T47D (cell line): ENCODE measurements at regions not wholly inside any gene's neighbourhood (a gene's known extent, or its start where the extent isn't known, plus 50 kb on each side); places are given as distances from the start of the nearest gene placed in this dataset.

Experiments used
- DNase-seq, 2 experiments: peaks; one replicate each; pipeline versions ENCODE4 v3.0.0 to v3.0.0-alpha.2; 2011 to 2012; ENCODE audit warnings: low read depth in 1 of 2, low spot score in 1 of 2
- JUND ChIP-seq: IDR thresholded peaks from 2 replicates; pipeline ENCODE4 v1.6.1; 2012; ENCODE audit warnings: low read depth
- in situ Hi-C: cut with HindIII; loops from 2 replicates; pipeline ENCODE4 v1.10.0; 2016; ENCODE audit warnings: low sequenced_read_pairs, low pct_unique_long_range_greater_than_20kb

- in situ Hi-C loops: no loop called here
- peak; percentile 93 to 97 for DNase-seq
- no peak for TF ChIP-seq JUND
Observed at GRCh38 chr21:31559368-31560119, 99.9 kb upstream of the SOD1 start.

GRCh38 chr21:31558962-31559367 is 100.5 kb upstream of the SOD1 start:
- TF ChIP-seq JUND: no peak
- in situ Hi-C loops: no loop called here
- DNase-seq: peak; percentile 97 to 99

- no peak for TF ChIP-seq JUND
- in situ Hi-C loops: no loop called here
- peak in 1 of 2 experiments; percentile 60 for DNase-seq
Observed at GRCh38 chr21:31558189-31558961, 101.1 kb upstream of the SOD1 start.

GRCh38 chr21:31557421-31558188 is 101.9 kb upstream of the SOD1 start:
- no peak for TF ChIP-seq JUND
- in situ Hi-C loops: no loop called here
- DNase-seq: peak in 1 of 2 experiments; percentile 47

DNA sequence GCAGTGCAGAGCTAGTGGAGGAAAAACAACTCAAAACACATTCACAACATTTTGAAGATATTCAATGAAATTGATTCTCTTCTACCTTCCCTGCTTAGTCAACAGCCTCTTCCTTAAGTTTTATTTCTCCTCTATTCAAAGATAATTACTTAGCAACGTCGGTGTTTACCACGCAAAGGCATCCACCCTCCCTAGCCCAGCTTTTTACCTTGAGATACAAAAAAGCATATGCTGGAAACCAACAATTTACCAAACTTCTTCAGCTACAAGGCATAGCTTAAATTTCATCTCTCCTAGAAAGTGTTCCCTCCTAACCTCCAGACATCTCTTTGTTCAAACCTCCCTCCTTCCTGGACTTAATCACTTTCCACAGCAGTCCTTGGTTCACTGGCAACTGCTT is 102.8 kb upstream of the SOD1 start:
- in situ Hi-C loops: no loop called here
- DNase-seq: no peak
- TF ChIP-seq JUND: no peak

DNA sequence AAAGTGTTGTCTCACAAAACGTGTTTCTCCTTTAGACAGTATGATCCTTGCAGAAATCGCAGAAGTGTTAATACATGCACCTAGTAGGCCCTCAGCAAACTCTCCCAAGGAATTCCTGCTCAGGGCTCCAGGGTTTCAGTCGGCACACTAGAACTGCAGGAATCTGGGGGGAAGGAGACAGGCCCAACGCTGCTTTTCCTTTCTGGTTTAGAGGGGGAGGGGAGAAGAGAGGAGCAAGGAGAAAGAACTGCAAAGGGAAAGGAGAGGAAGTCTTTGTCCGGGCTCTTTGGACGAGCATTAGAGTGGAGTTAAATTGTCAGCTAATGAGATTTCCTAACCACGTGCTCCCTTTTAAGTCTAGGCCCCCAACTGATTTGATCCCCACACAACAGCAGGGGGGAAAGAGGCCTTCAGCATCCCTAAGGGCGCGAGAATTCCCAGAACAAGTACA is 103.7 kb upstream of the SOD1 start:
- in situ Hi-C loops: no loop called here
- no peak for TF ChIP-seq JUND
- DNase-seq: no peak

DNA sequence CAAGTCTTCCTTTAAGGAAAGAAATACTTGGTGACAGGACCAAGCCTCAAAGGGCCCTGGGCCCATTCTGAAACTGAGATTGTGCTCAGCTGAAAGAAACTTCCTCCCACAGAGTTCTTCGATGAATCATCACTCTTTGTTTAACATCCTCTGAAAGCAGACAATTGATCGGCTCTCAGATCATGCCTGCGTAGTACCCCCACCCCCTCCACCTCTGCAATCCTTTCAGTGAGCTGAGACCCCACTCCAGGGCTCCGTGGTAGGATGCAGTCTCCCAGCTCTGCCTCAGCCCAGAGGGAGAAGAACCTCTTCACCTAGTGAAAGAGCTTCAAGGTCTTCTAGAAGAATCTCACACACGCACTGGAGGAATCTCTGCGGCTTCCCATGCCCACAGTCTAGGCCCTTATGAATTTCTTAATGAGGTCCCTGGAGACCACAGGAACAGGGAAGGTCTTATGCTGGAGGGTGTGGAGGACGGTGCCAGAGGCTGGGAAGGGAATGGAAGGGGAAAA is 104.9 kb upstream of the SOD1 start:
- DNase-seq: no peak
- no peak for TF ChIP-seq JUND
- in situ Hi-C loops: no loop called here

DNA sequence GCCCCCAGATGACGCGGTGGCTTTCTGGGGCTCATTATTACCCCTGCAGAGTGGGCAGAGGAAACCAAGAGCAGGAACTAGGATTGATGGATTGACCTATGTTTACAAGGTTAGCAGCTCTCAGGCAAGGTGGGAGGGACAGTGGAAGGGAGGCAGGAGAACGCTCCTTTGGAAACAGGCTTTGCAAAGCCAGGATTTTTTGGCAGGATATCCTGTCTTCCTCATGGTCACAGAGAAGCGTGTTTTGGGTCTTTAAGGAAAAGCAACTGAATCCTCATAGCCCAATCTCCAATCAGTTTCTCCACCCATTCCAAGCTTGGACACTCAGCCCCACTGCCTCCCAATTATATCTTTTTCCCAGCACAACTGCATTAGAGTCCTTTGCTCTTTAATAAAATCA is 105.6 kb upstream of the SOD1 start:
- DNase-seq: no peak
- in situ Hi-C loops: no loop called here
- TF ChIP-seq JUND: no peak

DNA sequence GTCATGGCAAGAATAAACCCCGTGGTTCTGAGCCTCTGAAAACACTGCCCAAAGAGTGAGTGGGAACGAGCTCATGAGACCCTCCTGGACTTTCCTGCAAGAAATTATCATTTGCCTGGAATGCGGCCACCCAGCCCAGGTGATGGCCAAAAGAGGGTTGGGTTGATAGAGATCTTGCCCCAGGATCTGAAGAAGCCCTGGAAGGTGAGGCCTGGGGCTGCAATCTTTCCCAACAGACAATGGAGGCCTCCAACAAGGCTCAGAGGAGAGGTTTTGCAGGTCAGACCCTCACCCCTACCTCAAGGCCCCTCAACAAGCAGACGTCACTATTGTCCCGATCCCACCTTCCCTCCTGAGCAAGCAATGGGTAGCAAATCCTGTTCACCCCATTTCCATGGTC is 106.0 kb upstream of the SOD1 start:
- in situ Hi-C loops: no loop called here
- DNase-seq: no peak
- no peak for TF ChIP-seq JUND

GRCh38 chr21:31552826-31553225 is 106.7 kb upstream of the SOD1 start:
- in situ Hi-C loops: no loop called here
- no peak for DNase-seq
- no peak for TF ChIP-seq JUND

DNA sequence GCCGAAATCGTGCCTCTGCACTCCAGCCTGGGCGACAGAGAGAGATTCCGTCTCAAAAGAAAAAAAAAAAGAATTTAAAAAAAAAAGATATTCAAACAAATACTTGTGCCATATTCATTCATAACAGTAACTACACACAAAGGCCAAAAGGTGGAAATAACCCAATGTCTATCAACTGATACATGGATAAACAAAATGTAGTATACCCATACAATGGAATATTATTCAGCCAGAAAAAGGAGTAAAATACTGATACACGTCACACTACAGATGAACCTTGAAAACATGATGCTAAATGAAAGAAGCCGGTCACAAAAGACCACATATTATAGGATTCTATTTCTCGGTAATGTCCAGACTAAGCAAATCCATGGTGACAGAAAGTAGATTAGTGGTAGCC is 109.4 kb upstream of the SOD1 start:
- in situ Hi-C loops: no loop called here
- DNase-seq: no peak
- TF ChIP-seq JUND: no peak

GRCh38 chr21:31548688-31549087 is 110.8 kb upstream of the SOD1 start:
- in situ Hi-C loops: no loop called here
- DNase-seq: no peak
- no peak for TF ChIP-seq JUND
